CD4-positive, alpha-beta T cell treated with Interleukin-6 for 4 hours (primary cell): ENCODE measurements at regions not wholly inside any gene's neighbourhood (a gene's known extent, or its start where the extent isn't known, plus 50 kb on each side); places are given as distances from the start of the nearest gene placed in this dataset.
"Not testable (repeated sequence)": the region's sequence is repeated elsewhere in the genome, so short reads cannot be mapped to it uniquely, and the experiment has no call there.

Experiments used
- DNase-seq: peaks from one replicate; pipeline ENCODE4 v3.0.0-alpha.2; 2020; ENCODE audit warnings: mixed read lengths

DNA sequence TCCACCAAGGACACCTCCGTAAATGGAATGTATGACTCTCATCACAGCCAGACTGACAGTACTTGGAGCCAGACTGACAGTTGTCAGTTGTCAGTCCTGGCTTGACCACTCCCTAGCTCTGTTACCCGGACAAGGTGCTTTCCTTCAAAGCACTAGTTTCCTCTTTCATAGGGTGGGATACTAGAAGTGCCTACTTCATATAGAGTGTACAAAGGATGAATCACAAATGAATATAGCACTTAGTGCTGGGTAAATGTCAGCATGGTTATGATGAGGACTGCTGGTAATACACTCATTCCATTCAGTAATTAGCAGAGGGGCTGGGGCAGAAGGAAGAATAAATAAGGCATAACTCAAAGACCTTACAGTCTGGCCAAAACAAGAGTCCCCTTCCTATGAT, 91.4 kb downstream of the ARL4C start:
- DNase-seq = no peak

DNA sequence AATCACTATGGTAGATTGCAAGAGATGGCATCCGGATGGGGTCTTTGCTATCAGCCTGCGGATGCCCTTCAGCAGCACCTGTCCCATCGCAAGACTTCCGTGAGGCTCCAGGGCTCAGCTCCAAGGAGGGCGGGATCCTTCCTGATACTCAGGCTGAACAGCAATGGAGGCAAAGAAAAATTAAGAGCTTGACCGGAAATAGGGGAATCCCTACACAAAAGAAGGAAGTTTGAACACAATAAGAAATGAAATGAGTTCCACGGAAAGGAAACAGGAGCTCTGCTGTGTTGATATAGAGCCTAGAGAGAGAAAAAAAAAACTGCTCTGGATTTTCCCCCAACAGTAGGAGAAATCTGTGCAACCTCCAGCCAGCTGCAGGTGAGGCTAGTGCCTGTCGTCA, 91.9 kb downstream of the ARL4C start:
- DNase-seq = no peak

DNA sequence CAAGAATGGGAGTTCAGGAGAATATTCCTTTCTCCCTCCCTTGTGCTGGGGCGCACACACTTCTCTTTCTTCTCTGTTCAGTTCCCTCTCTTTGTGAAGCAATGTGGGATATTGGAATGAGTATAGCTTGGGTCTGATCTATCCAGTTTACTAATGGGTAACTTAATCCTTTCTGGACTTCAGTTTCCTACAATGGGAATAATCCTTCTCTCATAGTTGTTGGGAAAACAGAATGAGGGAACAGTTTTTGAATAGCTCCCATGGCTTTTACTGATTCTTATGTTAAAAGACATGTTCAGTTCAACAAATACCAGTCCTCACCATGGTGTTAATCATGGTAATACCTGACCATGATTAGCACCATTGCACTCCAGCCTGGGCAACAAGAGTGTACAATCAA, 93.1 kb downstream of the ARL4C start:
- no peak for DNase-seq

DNA sequence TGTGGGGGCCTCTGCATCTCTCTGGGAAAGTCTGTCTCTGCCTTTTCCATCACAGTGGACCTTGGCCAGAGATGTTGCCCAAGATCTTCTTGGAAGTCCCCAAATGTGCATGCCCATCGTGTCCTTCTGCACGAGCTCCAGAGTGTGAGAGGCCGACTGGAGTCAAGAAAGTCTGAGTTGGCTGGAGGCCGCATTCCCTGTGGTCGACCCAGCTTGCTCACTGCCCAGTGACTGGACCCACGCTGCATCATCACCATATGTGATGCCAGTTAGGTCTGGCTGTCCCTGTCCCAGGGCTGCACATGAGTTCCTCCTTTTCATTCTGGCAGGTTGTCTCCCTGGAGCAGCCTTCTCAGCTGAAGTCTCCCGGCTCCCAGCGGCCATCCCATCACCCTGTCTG, 93.8 kb downstream of the ARL4C start:
- DNase-seq = no peak

DNA sequence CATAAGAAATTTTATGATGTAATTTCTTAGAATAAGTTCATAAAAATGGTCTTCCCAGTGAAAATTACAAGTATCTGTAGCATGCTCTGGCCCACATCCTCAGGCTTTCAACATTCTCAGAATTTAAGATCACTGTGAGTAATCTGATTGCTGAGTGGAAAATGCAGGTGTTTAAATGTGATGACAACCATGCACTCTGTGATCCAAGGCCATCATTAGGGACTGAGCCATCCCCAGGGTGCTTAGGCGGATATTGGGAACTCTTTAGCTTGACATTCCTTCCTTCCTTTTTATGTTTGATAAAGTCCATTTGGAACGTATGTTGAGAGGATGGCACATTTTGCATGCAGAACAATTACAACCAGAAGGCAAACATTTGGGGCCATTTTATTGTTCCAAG, 95.5 kb downstream of the ARL4C start:
- DNase-seq = no peak

DNA sequence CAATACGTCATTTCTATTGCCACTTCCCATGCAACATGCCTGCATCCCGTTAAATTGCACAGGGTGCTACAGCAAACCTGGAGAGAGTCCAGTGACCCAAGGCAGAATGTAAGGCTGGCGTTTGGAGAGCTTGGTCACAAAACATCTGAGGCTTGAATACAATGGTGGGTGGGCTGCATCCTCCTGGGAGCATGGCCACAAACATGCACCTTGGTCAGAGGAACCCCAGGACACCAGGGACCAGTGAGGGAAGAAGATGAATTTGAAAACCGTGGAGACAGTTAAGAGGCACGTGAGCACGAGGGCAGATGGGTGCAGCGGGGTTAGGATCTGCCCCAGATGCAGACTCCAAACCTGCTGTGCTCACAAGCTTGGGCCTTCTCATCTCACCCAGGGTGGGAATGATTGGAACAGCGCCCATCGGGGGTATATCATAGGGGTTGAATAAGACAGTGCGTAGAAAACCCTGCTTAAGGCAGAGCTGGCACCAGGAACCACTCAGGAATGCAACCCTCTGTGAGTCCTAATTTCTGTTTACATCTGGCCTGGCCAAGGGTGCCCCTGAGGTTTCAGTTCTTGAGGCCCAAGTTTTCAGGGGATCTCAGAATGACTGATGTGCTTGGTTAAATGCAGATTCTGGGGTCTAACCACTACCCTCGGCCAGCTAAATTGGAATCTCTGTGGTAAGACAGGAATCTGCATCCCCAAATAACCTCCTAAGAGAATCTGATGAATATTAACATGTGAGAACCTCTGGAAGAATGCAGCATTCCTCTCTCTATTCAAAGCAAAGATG, 97.2 kb downstream of the ARL4C start:
- DNase-seq = no peak

DNA sequence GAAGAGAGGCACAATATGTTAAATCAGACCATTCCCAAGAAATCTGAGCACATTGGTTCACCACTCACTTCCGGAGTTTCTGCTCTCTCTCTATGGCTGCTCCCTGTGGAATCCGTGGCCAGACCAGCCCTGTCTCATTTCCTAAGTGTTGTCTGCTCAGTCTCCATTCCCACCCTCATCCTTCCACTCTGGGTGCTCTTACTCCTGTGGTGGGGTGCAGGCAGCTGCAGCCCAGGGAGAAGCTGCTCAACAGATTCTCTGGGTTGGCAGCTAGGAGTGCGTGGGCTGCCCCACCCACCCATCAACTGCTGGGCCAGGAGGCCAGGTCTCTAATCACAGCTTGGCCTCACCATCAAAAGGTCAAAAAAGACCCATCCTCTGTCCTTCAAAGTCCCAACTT, 98.3 kb downstream of the ARL4C start:
- DNase-seq = no peak

DNA sequence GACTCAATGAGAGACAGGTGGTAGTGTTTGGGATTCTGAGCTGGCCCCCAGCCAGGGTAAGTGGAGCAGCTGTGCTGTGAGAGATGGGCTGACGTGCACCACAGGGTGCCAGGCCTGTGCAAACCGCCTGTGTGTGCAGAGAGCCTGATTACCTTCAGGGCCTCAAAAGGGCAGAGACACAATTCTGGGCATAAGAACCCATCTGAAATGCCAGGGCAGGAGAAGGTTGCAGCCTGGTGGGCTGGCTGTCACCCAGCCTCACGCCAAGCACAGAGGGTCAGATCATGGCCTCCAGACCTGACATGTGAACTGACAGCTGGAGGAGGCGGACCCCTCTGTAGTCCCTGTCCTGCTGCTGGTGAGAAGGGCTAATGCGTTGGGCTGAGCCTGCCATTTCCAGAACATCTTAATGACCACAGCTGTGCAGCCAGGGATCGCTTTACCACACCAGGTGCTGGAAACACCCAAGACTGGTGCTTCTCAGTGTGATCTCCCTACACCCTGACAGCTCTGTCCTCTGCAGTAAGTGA, 100.9 kb downstream of the ARL4C start:
- peak; percentile 14 for DNase-seq

DNA sequence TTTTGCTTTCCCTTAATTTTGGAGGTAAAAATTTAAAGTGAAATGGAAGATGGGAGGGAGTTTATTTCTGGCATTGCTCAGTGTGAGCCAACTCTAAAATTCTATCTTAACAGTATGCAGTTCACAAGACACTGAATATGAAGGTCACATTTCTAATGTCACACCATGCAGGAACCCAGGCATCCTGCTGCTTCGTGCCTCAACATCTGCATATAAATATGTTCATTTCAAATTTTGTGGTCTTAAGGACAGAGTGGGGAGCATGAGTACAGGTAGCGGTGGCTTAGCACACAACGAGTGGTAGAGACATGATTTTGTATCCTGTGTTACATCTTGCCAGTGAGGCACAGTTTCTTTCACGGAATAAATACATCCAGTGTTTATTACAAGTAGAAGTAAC, 102.4 kb downstream of the ARL4C start:
- DNase-seq = peak; percentile 18

DNA sequence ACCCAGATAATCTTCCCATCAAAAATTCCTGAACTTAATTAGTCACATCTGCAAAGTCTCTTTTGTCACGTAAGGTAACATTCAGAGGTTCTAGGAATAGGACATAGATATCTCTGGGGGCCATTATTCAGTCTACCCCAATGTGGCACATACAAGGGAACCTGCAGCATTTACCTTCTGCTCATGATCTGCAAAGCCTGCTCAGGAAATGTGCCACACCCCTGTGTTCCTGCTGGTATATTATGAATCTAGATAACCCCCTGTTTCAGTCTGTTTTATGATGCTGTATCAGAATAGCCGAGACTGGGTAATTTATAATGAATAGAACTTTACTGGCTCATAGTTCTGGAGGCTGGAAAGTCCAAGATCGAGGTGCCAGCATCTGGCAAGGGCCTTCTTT, 103.5 kb downstream of the ARL4C start:
- DNase-seq = peak; percentile 57

DNA sequence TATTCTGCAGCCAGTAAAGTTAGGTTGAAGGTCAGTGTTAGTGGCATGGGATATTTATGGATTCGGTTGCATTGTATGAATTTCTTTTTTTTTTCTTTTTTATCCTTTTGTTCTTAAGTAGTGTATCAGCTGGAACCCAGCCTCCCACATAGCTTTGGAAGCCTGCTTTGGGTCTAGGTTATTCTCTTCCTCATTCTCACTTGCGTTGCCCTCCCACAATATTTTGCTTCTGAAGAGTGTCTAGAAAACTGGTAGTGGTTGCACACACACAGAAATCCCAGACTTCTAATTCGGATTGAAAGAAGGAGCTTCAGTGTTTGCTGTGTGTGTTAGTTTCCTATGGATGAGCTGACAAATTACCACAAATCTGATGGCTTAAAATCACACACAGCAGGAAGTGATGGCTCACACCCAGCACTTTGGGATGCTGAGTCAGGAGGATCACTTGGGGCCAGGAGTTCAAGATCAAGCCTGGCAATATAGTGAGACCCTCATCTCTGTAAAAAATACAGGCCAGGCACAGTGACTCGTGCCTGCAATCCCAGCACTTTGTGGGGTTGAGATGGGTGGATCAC, 104.8 kb downstream of the ARL4C start:
- peak; percentile 23 for DNase-seq

DNA sequence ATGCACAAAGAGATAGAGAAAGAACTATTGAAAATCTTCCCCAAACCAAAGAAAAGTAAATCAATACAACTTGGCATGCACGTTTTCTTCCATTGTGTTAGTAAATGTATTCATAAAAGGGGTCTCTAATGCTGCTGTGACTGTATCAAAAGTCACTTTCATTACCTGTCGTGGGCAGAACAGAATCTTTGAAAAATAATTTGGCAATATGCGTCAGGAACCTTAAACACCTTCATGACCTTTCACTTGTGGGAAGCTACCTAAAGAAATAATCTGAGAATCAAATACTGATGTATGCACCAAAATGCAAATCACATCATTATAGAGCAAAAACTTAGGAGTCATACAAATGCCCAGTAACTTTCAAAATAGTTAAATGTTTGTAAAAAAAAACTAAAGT, 105.3 kb downstream of the ARL4C start:
- DNase-seq = no peak

DNA sequence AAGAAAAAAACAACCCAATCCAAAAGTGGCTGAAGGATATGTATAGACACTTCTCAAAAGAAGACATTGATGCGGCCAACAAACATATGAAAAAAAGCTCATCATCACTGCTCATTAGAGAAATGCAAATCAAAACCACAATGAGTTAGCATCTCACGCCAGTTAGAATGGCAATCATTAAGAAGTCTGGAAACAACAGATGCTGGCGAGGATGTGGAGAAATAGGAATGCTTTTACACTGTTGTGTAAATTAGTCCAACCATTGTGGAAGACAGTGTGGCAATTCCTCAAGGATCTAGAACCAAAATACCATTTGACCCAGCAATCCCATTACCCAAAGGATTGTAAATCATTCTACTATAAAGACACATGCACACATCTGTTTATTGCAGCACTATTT, 107.2 kb downstream of the ARL4C start:
- DNase-seq = not testable (repeated sequence)

DNA sequence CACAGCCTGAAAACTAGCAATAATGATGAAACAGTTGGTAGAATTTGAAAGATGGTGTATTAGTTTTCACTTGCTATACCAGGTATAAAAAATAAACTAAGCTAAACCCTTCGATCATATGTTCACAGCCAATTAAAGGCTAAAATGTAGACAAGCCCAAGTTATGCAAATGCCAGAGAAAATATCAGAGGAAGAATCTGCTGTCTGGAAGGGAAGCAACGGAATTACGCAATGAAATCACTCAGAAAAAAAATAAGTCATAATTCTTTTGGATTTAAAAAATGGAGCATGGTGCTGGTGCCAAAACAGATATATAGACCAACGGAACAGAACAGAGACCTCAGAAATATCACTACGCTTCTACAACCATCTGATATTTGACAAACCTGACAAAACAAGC, 108.3 kb downstream of the ARL4C start:
- DNase-seq = no peak

DNA sequence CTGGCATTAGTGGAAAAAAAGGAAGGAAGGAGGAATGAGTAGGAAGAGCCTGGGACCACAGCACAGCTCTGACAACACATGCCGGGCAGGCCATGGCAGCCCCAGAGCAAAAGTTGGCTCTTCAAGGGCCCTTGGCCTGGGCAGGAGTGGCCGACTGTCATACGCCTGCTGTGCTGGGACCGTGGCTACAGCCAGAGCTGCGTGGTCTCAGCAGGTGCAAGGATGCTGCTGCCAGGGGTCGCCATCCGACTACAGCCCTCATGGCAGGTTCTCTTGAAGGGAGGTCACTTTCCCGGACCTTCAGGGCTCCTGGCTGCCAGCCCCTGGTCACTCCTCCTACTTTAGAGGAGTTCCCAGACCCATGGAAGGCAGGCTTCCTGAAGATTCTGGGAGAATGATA, 109.9 kb downstream of the ARL4C start:
- no peak for DNase-seq

DNA sequence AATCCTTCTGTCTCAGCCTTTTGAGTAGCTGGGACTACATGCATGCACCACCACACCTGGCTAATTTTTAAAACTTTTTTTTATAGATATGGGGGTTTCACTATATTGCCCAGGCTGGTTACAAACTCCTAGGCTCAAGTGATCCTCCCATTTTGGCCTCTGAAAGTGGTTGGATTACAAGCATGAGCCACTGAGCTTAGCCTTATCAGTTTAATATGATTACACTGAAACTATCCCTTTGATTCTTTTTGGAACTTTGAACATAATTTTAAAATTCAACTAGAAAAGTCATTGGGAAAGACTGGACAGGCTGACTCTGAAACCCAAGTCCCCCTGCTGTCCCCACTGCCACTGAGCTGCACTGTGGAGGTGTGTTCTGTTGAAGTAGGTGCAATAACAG, 114.8 kb downstream of the ARL4C start:
- no peak for DNase-seq

DNA sequence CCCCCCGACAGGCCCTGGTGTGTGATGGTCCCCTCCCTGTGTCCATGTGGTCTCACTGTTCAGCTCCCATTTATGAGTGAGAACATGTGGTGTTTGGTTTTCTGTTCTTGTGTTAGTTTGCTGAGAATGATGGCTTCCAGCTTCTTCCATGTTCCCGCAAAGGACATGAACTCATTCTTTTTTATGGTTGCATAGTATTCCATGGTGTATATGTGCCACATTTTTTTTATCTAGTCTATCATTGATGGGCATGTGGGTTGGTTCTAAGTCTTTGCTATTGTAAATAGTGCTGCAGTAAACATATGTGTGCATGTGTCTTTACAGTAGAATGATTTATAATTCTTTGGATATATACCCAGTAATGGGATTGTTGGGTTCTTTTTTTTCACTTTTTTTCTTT, 117.9 kb downstream of the ARL4C start:
- DNase-seq = not testable (repeated sequence)

DNA sequence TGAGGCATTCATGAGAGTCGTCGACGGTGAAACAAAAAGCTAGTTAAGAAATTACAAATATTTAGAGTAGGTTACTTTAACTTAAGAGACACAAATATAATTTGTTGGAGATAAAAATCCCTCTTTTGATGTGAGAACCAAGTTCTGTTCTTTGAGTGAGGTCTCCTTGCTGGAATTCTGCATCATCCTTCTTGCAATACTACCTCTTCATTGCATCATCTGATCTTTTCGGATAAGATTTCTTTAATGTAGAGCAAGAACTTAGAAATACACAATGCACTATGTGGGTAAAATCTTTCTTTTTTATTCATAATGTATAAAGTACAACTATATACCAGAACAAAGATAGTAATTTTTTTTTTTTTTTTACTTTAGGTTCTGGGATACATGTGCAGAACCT, 118.4 kb downstream of the ARL4C start:
- DNase-seq = no peak

DNA sequence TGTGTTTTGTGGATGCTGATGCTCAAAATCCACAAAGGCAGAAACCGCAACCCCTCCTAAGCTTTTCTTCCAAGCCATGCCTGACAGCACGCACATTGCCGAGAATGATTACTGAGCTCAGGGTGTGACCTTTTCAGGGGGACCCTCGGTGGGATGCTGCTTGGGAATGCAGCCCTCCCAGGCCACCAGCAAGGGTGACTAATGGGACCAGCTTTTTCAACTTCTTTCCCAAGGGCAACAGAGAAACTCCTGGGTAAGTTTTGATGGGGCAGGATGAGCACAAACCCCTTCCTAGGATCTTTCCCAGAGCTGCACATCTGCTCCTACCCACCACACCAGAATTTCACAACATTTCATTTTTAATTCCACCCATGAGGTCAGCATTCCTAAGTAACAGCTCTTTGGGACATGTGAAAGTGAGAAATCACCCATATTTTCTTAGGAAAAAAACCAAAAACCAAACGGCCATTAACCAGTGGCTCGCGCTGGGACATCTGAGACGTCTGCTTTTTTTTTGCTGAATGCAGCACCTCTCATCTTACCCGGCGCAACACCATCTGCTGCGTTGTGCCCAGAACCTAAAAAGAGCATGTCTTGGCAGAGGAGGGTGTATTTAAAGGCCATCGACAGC, 119.0 kb downstream of the ARL4C start:
- DNase-seq = no peak

DNA sequence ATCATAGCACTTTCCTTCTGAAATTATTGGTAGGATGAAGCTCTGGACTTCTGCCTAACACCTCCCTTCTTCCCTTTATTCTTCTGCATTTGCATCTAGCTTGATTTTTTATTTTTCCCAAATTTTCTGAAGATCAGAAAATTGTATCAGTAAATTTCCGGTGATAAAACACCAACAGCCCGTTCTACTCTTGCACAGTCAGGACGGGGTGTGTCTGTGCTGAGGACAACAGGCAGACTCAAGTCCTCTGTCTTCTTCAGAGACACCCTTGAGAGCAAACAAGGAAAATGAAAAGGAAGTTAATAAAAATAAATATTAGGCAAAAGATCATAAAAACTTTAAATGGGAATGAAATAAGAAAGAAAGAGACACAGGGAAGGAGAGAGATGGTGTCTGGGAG, 120.7 kb downstream of the ARL4C start:
- DNase-seq = no peak

DNA sequence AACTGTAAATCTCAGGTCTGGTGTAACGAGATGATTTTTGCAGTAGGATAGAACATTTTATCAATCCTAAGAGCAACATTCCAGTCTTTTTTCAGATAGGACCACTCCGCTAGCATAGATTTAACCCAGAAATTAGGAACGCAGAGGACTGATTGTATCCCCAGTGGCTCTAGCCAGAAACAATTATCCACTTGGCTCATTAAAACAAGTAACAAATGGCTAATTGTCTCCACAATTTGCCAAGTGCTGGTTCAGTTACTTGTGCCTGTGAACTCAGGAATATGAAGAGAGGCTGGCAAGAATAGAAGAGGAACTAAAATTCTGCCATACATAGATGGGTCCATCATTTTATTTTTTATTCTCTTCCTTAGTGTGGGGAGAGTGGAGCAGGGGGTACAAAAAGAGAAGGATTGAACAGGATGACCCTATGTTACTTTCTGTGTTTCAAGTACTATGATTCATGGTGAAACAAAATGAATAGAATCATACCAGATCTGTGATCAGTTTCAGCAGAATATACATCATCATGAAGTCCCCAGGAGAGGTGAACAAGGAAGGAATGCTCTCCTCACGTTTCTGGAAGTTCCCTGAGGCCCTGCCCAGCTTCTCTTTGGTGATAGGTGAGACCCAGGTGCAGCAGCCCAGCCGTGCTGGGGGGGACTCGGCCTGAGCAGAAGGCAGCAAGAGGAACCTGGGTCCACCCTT, 121.6 kb downstream of the ARL4C start:
- no peak for DNase-seq

DNA sequence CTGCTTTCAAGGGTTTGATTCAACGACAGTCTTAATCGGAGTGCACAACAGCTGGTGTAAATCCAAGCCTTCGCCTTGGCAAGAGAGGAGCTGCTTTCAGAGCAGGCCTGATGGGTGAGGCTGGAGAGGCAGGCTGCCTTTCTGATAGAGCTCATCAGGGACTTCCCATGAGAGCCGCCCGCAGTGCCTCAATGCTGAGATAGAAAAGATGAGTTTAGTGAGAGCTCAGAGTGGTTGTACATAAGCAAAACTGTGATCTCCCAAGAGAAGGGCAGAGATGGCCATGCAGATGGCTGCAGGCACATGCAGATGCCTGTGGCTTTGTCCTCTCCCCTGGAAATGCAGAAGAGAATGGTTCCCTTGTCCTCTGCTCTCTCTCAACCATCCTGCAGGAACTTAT, 122.1 kb downstream of the ARL4C start:
- DNase-seq = no peak

DNA sequence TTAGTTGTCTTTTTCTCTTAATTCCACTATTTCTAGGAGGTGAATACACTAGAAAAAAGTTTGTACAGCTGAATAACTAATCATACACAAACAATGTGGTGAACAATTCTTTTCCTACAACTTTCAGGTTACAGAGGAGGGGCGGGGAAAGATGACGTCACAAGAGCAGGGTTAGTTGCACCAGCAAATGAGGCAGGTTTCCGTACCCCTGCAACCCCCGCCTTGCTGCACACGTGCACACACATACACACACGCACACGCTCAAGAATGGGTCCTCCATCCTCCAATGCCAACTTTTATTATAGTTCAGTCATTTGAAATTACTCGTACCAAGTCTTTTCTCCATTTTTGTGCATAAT, 122.8 kb downstream of the ARL4C start:
- DNase-seq = no peak
